ENCODE measurements at regions not wholly inside any gene's neighbourhood (a gene's known extent, or its start where the extent isn't known, plus 50 kb on each side); places are given as distances from the start of the nearest gene placed in this dataset.

- TF ChIP-seq, protein P1, sequence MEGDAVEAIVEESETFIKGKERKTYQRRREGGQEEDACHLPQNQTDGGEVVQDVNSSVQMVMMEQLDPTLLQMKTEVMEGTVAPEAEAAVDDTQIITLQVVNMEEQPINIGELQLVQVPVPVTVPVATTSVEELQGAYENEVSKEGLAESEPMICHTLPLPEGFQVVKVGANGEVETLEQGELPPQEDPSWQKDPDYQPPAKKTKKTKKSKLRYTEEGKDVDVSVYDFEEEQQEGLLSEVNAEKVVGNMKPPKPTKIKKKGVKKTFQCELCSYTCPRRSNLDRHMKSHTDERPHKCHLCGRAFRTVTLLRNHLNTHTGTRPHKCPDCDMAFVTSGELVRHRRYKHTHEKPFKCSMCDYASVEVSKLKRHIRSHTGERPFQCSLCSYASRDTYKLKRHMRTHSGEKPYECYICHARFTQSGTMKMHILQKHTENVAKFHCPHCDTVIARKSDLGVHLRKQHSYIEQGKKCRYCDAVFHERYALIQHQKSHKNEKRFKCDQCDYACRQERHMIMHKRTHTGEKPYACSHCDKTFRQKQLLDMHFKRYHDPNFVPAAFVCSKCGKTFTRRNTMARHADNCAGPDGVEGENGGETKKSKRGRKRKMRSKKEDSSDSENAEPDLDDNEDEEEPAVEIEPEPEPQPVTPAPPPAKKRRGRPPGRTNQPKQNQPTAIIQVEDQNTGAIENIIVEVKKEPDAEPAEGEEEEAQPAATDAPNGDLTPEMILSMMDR (IDR thresholded peaks at IDR 0.05): no peak
Observed at GRCh38 chr7:26447116-26447515, 155.5 kb downstream of the SNX10 start.

DNA sequence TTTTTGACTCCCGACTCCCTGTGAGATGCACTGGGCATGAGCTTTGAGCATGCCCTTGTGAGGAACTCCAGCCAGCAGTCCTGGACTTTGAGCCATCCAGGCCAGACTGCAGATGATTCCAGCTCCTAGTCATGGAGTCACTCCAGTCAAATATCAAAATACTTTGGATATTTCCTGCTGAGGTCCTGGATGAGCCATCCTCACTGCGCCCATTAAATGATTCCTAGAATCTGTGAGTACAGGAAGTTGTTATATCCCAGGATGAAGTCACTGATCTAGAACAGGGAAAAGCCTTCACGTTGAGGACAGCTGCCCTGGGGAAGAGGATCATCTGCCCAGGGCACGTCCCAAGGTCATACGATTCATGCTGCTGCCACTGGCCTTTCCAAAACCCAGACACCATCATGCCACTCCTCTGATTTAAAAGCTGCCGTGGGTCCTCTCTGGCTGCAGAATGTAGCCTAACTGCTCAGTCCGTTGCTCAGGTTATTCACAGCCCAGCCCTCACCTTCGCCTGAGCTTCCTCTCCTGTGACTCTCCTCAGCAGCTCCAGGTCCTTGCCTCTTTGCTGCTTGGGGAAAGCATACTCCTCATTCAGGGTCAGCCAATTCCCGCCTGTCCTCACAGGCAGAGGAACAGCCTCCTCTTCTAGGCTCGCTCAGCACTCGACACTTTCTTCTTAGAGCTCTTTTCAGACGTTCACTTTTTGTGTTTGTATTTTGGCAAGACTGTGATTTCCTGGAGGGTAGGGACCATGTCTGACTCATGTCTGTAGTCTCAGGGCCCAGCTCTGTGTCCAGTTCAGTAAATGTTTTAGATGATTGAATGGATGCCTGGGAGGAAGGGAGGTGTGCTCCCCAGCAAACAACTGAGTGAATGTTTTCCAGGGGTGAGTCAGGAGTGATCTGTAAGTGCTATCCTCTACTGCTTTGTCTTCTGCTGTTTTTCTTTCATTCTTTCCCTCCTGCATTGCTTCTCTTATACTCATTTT lies 157.8 kb downstream of the SNX10 start:
- TF ChIP-seq, protein P1 (IDR thresholded peaks at IDR 0.05): no peak

GRCh38 chr7:26451997-26452396 lies 160.3 kb downstream of the SNX10 start:
- TF ChIP-seq, protein P1 (IDR thresholded peaks at IDR 0.05): no peak

DNA sequence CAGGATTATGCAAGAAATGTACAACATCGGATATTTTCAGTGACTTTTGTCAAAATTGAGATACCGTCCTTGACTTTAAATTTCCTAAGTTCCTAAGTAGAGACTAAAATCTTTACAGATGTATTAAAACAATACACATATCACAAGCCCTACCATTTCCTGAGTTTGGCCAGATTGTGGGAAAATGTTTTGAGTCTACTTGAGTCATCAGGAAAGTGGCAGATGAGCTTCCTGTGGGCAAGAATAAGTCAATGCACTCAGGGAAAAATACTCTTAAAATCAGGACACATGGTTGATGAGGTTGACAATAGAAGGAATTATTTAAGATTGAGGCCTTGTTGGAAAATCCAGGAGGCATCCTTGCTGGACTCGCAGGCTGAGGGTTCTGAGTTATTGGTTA lies 162.5 kb downstream of the SNX10 start:
- TF ChIP-seq, protein P1 (IDR thresholded peaks at IDR 0.05): no peak

DNA sequence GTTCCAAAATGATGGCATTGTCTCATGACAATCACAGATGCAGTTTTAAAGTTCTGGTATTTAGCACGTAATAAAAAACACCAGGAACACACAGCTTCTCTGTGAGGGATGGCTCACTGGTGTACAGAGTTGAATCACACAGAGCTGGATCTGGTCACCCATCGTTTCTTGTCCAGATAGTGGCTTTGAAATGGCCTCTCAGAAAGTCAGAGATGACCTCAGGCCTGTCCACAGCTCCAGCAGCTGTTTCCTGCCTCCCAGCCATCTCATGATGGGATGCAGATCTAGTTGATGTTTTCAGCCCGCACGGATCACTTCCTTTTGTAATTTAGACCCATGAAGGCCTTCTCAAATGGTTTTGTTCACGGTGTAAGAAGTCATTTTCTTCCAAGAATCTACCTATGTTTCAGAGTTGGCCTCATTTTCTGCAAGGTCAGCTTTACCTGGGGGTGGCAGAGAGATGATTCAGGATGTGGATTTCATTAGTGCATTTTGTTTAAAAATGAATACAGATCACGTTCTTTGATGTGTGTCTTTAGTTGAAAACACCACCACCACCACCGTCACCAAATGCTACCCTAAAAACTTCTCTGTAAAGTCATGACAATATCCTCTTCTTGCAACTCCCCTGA lies 166.2 kb downstream of the SNX10 start:
- TF ChIP-seq, protein P1 (IDR thresholded peaks at IDR 0.05): no peak

DNA sequence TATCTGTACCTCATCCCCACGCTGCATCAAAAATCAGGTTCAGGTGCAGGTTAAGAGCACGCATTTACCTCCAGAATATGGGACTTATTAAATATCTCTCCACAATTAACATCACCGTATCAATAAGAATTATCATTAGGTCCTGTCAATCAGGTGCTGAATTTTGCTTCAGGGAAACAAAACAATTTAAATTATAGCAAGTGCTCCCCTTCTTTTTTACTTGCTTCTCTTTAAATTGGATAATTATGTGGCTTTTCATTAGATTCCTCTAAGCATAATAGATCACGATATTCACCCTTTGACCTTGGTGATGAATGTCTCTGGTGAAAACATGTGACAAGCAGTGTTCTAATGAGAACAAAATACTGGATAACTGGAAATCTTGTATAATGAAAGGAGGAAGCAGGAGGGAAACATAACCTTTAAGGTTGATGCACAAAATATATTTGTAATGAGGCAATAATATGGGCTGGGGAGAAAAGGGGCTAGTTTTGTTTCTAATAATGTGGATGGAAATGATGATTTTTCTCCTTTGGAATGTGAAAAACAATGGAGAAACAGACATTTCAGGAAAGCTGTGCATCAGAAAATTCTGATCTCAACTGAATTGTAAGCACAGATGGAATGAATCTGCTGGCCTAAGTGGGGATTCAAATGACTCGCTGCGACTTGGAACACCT lies 166.9 kb downstream of the SNX10 start:
- TF ChIP-seq, protein P1 (IDR thresholded peaks at IDR 0.05): no peak

DNA sequence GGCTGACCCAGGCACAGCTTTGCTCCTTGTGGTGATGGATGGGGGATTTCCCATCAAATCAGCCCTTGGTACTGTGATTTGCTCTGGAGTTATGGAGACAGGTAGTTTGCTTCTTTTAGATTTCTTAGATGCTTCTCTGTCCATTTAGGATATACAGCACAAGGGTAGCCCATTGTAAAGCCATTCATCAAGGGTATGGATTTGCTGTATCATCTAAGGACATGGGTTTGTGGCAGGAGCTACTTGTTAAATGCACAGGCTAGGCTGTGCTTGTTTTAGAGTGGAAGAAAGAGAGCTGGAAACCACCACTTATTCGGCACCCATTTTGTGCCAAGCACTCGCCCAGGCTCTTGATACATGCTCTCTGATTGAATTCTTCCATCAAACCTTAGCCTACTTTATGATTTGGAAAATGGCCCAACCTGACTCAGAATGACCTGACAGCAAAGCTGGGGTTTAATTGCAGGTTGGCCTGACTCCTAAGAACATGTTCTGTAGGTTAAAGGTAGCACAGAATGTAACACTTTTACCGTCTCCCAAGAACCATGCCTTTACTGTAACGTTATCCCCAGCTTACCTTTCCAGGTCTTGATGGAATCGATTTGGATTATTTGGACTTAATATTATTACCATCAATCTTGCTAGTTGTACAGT lies 168.0 kb downstream of the SNX10 start:
- TF ChIP-seq, protein P1 (IDR thresholded peaks at IDR 0.05): no peak

All from LNCAP (cell line).